GM12891 (cell line): ENCODE measurements at regions not wholly inside any gene's neighbourhood (a gene's known extent, or its start where the extent isn't known, plus 50 kb on each side); places are given as distances from the start of the nearest gene placed in this dataset.

Experiments
- POLR2A ChIP-seq: IDR thresholded peaks from 2 replicates; pipeline ENCODE4 v1.6.1; 2011; ENCODE audit warnings: low read depth, low read length, control low read depth
- POLR2AphosphoS5 ChIP-seq: IDR thresholded peaks from 2 replicates; pipeline ENCODE4 v1.6.1; 2011; ENCODE audit warnings: low read depth, low read length, control low read depth

DNA sequence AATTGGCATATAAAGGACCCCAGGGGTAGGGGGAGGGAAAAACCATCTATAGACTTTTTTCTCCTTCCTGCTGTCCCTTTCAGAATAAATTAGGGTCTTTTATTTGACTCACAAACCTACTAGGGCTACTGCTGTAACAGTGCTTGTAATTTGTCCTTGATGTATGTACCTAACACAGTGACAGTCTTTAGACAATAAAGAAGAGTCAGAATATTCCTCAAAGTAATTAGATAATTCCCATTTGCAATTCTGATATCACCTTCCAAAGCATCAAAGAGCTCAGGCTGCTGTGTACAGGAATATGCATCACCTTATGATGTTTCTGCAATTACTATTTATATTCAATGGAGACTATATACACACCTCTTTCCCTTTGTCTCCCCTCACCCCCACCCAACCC lies 161.7 kb downstream of the MREG start:
- TF ChIP-seq POLR2A (no peak), POLR2AphosphoS5 (no peak)
